Lower lobe of right lung (tissue), 2 donors: ENCODE measurements at regions not wholly inside any gene's neighbourhood (a gene's known extent, or its start where the extent isn't known, plus 50 kb on each side); places are given as distances from the start of the nearest gene placed in this dataset. TPM values are rescaled to one million over a fixed set of nuclear protein-coding genes. Genes with fewer than 3 reads are reported as not detected.

Experiments used
- ATAC-seq, 2 donors: fragments of 200-7000 bp; cut with Tn5 transposase; one replicate each; pipeline ENCODE4 v1.9.1; 2020 to 2022; ENCODE audit warnings: mild to moderate bottlenecking in 2 of 2, moderate library complexity in 2 of 2
- DNase-seq: peaks from one replicate; pipeline ENCODE4 v3.0.0-alpha.2; 2020
- H3K27ac ChIP-seq: fragments of 200-600 bp; one replicate; pipeline ENCODE4 v1.8.0; 2022
- H3K27me3 ChIP-seq: fragments of 200-600 bp; one replicate; pipeline ENCODE4 v1.8.0; 2022; ENCODE audit warnings: low read depth
- H3K36me3 ChIP-seq: fragments of 200-600 bp; one replicate; pipeline ENCODE4 v1.8.0; 2022; ENCODE audit warnings: mild to moderate bottlenecking
- H3K4me1 ChIP-seq: fragments of 200-600 bp; one replicate; pipeline ENCODE4 v1.8.0; 2022
- H3K4me3 ChIP-seq: fragments of 200-600 bp; one replicate; pipeline ENCODE4 v1.8.0; 2022; ENCODE audit warnings: mild to moderate bottlenecking
- H3K9me3 ChIP-seq: fragments of 200-600 bp; one replicate; pipeline ENCODE4 v1.8.0; 2022
- intact Hi-C: fragments of 100-400 bp; cut with DNase I; formaldehyde crosslinking; loops from one replicate; pipeline ENCODE4 v1.11.0; 2022
- microRNA-seq: library from miRNA; unstranded; fragments of <30 nt; microRNA quantifications from one replicate; pipeline ENCODE4 v1.2.0, GENCODE V29; 2020; ENCODE audit warnings: borderline number of aligned reads
- TF ChIP-seq, protein P1 (sequence below): fragments of 200-600 bp; IDR thresholded peaks from one replicate; pipeline ENCODE4 v1.8.0; 2022; ENCODE audit warnings: antibody characterized with exemption, mild to moderate bottlenecking
- donor health status: DM: no; HTN: yes; CAD: no; lungs with severe emphysema.

GRCh38 chr7:29754874-29755490 is 51.3 kb upstream of the WIPF3 start:
- H3K4me3 ChIP-seq: no peak overlapping the region
- no peak for DNase-seq
- H3K9me3 ChIP-seq: no peaks in the 10 kb centered on the region
- intact Hi-C loops: no loop called here
- H3K27ac ChIP-seq: no peak overlapping the region
- H3K4me1 ChIP-seq: no peaks in the 10 kb centered on the region
- H3K36me3 ChIP-seq: no peaks in the 10 kb centered on the region
- ATAC-seq: no peak
- no peaks in the 10 kb centered on the region for H3K27me3 ChIP-seq
- TF ChIP-seq, protein P1, sequence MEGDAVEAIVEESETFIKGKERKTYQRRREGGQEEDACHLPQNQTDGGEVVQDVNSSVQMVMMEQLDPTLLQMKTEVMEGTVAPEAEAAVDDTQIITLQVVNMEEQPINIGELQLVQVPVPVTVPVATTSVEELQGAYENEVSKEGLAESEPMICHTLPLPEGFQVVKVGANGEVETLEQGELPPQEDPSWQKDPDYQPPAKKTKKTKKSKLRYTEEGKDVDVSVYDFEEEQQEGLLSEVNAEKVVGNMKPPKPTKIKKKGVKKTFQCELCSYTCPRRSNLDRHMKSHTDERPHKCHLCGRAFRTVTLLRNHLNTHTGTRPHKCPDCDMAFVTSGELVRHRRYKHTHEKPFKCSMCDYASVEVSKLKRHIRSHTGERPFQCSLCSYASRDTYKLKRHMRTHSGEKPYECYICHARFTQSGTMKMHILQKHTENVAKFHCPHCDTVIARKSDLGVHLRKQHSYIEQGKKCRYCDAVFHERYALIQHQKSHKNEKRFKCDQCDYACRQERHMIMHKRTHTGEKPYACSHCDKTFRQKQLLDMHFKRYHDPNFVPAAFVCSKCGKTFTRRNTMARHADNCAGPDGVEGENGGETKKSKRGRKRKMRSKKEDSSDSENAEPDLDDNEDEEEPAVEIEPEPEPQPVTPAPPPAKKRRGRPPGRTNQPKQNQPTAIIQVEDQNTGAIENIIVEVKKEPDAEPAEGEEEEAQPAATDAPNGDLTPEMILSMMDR: no peak

Small RNA genes lying in the stretch of these regions (microRNA-seq; reads per million reads assigned to microRNA genes)
- gene MIR550A3: not detected
